KOPT-K1 (cell line): ENCODE measurements at regions not wholly inside any gene's neighbourhood (a gene's known extent, or its start where the extent isn't known, plus 50 kb on each side); places are given as distances from the start of the nearest gene placed in this dataset.

Source experiments
- H3K27ac ChIP-seq: fragments of 200-600 bp; sonication (generic); 2 replicates; pipeline ENCODE4 v1.5.1; 2016; ENCODE audit warnings: antibody characterized with exemption, mild to moderate bottlenecking, low read depth, low read length; ENCODE audit not compliant: poor library complexity, severe bottlenecking
- H3K36me3 ChIP-seq: fragments of 200-600 bp; sonication (generic); 2 replicates; pipeline ENCODE4 v1.5.1; 2017; ENCODE audit warnings: antibody characterized with exemption, mild to moderate bottlenecking, low read length, moderate library complexity; ENCODE audit not compliant: insufficient read depth
- H3K9me3 ChIP-seq: fragments of 200-600 bp; sonication (generic); 2 replicates; pipeline ENCODE4 v1.5.1; 2017; ENCODE audit warnings: antibody characterized with exemption, low read length, mild to moderate bottlenecking; ENCODE audit not compliant: insufficient read depth, poor library complexity, severe bottlenecking

DNA sequence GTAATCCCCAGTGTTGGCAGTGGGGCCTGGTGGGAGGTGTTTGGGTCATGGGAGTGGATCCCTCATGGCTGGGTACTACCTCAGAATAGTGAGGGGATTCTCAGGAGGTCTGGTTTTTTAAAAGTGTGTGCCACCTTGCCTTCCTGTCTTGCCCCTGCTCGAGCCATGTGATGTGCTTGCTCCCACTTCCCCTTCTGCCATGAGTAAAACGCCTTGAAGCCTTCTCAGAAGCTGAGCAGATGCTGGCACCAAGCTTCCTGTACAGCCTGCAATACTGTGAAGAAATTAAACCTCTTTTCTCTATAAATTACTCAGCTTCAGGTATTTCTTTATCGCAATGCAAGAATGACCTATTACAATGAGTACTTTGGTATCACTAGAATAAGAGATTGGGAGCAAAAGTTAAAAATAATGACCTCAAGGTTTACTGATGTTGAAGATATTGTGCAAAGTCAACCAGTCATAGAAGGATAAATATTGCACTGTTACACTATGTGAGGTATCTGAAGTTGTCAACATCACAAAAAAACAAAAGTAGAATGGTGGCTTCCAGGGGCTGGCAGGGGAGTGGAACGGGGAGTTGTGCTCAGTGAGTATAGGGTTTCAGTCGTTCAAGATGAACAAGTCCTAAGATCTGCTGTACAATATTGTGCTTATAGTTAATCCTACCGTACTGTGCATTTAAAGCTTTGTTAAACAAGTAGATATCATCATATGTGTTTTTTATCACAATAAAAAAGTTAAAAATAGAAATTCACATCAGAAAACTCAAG, 938.3 kb upstream of the CNTNAP5 start:
- H3K36me3 ChIP-seq = no peaks in the 10 kb centered on the region
- H3K27ac ChIP-seq = no peak overlapping the region
- no peaks in the 10 kb centered on the region for H3K9me3 ChIP-seq

DNA sequence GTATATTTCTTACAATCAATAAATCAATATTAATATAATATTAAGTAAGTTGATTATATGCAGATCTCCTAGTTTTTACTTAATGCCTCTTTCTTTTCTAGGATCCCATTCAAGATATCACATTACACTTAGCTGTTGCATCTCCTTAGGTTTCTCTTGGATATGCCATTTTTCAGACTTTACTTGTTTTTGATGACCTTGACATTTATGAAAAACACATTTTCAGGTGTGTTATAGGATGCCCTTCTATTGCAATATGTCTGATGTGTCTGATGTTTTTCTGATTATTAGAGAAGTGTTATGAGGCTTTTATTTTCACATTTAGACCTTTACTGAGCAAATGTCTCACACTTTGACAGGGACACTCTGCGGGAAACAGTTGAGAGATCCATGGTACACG, 933.6 kb upstream of the CNTNAP5 start:
- H3K9me3 ChIP-seq = no peaks in the 10 kb centered on the region
- no peak overlapping the region for H3K27ac ChIP-seq
- no peaks in the 10 kb centered on the region for H3K36me3 ChIP-seq

DNA sequence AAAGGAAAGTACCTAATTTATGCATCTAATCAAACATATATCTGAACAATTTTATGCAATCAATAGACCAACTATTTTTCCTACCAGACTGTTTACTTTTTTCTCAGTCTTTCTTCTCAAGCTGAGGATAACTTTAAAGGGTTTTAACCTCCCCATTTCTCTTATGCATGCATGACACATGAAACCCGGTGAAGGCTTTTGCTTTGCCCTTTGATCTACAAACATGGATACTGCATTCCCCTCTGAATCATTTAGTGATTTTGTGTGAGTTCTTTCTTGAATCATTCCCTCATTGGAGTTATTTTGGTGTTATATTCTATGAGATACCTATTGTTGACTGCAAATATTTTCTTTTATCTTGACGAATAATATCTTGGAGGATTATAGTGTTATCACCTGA, 931.9 kb upstream of the CNTNAP5 start:
- Histone ChIP-seq H3K9me3 (no peaks in the 10 kb centered on the region), H3K27ac (no peak overlapping the region), H3K36me3 (no peaks in the 10 kb centered on the region)

DNA sequence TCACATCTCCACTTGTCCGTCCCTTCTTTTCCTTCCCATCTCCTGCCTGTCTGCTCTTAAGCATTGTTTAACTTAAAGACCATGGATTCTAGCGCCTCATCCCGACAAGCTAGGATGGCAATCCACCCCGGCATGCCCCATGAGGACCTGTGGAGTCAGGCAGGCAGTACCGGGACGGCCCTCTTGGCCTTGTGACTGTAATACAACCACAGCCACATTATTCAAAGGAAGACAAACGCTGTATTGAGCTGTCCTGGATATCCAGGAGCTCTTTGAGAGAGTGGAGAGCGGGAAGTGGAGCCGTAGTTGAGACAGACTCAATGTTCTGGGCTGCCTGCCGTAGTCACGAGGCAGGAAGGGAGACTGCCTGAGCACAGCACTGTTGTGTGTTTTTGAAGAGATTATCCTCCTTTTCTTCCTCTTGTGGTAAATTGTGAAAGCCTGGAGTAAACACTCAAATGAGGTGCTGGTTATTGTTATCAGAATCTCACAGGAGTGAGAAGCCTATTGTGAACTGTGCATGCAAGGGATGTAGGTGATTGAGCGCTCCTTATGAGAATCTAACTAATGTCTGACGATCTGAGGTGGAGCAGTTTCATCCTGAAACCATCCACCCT, 929.8 kb upstream of the CNTNAP5 start:
- Histone ChIP-seq H3K36me3 (no peaks in the 10 kb centered on the region), H3K9me3 (no peaks in the 10 kb centered on the region), H3K27ac (no peak overlapping the region)

DNA sequence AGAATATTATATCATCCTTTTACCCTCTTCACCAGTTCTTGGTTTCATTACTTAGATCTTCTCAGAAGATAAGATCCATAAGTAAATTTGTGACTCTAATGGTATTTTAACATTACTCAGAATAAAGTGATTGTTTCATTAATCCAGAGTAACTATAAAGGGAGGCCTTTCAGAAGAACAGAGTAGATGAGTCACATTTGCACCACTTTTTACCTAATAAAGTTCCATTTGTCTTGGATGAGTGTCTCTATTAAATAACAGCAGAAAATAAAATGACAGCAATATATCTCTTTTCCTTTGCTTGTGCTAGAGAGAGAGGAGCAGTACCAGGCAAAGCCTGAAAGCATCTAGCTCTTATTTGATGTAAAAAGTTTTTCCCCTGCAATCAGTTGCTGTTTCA, 926.5 kb upstream of the CNTNAP5 start:
- no peaks in the 10 kb centered on the region for H3K9me3 ChIP-seq
- no peak overlapping the region for H3K27ac ChIP-seq
- no peaks in the 10 kb centered on the region for H3K36me3 ChIP-seq

DNA sequence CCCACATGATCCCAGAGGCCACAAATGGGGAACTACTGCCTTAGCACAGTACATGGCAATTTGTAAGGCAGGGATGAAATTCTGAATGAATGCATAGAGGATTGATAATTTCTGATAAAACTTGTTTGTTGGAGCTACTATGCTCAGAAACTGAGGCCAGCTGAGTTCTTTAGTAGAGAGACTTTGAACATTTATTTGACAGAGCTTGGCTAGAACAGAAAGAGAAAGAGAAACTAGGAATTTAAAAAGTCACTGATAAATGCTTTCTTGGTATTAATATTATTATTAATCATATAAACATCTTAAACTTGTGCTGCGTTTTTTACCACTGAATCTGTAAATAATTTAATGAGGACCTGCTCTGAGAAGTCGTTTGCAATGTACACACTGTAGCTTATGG, 923.7 kb upstream of the CNTNAP5 start:
- no peak overlapping the region for H3K27ac ChIP-seq
- no peaks in the 10 kb centered on the region for H3K36me3 ChIP-seq
- no peaks in the 10 kb centered on the region for H3K9me3 ChIP-seq

DNA sequence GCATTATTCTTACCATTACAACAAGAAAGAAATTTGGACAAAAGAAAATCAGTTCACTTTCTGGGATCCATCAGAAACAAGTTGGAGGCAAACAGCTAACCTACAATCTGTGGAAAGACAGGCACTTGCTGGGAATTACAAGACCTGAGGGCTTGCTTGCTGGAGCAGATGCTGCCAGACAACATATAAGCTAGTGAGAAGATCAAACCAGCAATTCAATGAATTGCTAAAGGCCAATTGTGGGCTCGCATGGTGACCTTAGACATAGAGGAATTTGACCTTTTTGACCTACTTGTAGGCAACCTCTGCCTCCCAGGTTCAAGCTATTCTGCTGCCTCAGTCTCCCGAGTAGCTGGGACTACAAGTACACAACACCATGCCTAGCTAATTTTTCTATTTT, 921.2 kb upstream of the CNTNAP5 start:
- no peaks in the 10 kb centered on the region for H3K9me3 ChIP-seq
- no peak overlapping the region for H3K27ac ChIP-seq
- H3K36me3 ChIP-seq = no peaks in the 10 kb centered on the region

DNA sequence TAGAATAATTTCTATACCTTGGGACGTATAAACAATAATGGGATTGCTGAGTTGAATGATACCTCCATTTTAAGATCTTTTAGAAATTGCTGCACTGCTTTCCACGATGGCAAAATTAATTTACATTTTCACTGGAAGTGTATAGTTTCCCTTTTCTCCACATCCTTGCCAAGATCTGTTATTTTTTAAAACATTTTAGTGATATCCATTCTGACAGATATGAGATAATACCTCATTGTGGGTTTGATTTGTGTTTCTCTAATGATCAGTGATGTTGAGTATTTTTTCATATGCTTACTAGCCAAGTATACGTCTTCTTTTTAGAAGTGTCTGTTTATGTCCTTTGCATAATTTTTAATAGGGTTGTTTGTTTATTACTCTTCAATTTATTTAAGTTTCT, 908.5 kb upstream of the CNTNAP5 start:
- Histone ChIP-seq H3K27ac (no peak overlapping the region), H3K36me3 (no peaks in the 10 kb centered on the region), H3K9me3 (no peaks in the 10 kb centered on the region)

DNA sequence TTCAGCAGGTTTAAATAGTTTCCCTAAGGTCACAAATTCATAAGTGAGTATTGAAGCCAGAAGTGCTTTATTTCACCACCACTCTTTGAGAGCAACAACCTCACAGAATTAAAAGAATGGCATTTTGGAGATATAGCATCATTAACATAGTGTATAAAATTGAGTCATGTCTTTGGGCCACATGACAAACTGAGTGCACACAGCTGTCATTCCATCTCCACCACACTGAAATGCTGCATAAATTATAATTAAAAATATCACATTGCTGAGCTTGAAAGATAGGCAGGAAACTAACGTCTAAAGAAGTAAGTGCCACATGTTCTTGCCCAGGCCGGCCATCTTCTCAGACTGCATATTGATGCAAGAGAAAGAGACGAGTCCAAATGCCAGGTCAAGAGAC, 897.9 kb upstream of the CNTNAP5 start:
- no peaks in the 10 kb centered on the region for H3K9me3 ChIP-seq
- no peaks in the 10 kb centered on the region for H3K36me3 ChIP-seq
- no peak overlapping the region for H3K27ac ChIP-seq

DNA sequence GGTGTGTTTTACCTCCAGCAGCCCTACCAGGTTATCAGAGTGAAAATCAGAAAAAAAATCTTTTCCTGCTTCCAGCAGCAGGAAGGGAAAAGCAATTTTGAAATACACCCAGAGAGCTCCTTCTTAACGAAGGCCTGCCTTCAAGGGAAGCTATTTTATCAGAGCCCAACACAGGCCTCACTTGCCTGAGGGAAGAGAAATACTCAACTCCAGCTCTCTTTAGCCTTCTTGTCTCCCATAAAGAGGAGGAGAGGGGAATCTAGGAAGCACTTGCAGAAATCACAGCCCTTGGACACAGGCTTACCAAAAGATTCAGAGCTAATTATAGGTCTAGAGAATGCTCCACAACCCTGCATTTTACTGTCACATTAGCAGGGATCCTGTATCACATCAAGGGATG, 896.1 kb upstream of the CNTNAP5 start:
- H3K9me3 ChIP-seq = no peaks in the 10 kb centered on the region
- H3K27ac ChIP-seq = no peak overlapping the region
- H3K36me3 ChIP-seq = no peaks in the 10 kb centered on the region

DNA sequence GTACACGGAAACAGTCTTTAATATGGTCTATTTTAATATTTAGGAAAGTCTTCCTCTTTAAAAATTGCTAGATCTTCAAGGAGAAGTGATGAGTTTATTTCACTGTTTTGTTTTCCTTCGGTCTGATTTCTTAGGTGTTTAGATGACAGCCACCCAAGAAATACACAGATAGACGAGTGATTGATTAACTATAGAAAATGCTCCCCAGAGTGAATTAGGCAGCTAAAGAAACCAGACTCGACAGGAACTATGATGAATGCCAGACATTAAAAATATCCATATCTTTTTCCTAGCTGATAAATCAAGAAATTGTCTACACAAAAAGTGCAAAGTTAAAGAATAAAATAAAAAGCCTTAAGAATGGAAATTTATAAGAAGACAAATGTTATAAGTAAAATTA, 888.7 kb upstream of the CNTNAP5 start:
- H3K9me3 ChIP-seq = no peaks in the 10 kb centered on the region
- no peak overlapping the region for H3K27ac ChIP-seq
- no peaks in the 10 kb centered on the region for H3K36me3 ChIP-seq

DNA sequence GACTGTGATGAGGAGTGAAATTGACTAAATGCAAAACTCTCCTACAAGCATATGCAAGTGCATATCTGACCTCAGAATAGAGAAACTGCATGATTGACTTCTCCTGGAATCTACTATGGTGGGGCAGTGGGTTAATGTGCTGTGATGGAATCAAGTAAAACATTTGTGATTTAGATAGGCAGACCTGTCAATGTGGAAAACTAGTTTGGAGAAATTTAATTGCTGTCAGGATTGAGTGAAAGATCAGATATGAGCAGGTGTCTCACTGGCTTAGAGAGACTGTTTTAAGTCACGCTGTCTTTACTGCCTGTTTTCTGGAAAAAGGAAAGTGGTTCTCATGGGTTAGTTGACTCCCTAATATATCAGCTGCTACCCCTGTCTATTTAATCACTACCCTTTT, 881.0 kb upstream of the CNTNAP5 start:
- Histone ChIP-seq H3K9me3 (no peaks in the 10 kb centered on the region), H3K27ac (no peak overlapping the region), H3K36me3 (no peaks in the 10 kb centered on the region)

DNA sequence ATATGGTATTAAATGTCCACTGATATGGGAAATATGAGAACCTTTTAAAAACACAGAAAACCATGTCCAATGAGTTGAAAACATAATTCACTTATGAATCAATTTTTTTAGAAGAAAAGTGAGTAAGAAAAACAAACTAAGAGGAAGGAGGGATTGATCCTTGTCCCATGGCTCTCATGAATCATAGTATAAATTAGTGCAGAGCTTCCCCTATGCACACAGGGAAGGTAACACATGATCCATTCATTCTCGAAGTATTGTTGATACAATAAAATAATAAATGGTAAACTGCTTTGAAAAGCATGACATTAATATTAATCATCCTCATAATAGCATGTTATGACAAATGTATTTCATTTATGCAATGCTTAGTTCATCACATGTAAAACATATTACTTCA, 872.0 kb upstream of the CNTNAP5 start:
- Histone ChIP-seq H3K27ac (no peak overlapping the region), H3K36me3 (no peaks in the 10 kb centered on the region), H3K9me3 (no peaks in the 10 kb centered on the region)

DNA sequence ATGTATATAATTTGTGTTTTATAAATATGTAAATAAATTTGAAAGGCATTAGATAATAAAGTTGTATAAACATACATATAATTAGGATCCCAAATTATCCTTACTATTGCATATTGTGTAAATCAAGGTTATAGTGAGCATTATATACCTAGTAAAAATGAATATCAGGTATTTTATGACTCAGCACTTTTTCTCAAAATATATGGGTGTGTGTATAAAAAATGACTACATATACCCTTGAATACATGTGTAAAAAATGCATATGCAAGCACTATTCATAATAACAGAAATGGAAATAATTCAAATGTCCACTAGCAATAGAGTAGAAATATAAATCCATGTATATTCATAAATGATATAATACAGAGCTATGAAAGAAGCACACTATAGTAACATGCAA, 870.9 kb upstream of the CNTNAP5 start:
- Histone ChIP-seq H3K36me3 (no peaks in the 10 kb centered on the region), H3K27ac (no peak overlapping the region), H3K9me3 (no peaks in the 10 kb centered on the region)

DNA sequence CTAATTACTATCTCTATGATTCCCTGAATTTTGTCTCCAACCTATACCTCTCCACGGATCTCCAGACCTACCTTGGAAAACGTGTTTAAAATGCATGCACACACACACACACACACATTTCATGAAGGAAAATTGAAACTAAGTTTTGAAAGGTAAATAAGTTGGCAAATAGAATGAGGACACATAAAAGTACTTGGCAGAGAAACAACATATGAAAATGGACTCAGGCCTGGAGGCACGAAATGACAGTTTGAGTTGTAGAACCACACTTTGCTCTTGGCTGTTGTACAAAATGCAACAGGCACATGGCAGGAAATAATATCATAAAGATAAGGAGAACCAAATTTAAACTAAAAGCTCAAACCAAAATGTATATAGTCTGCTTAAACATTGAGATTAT, 868.1 kb upstream of the CNTNAP5 start:
- Histone ChIP-seq H3K27ac (no peak overlapping the region), H3K9me3 (no peaks in the 10 kb centered on the region)

DNA sequence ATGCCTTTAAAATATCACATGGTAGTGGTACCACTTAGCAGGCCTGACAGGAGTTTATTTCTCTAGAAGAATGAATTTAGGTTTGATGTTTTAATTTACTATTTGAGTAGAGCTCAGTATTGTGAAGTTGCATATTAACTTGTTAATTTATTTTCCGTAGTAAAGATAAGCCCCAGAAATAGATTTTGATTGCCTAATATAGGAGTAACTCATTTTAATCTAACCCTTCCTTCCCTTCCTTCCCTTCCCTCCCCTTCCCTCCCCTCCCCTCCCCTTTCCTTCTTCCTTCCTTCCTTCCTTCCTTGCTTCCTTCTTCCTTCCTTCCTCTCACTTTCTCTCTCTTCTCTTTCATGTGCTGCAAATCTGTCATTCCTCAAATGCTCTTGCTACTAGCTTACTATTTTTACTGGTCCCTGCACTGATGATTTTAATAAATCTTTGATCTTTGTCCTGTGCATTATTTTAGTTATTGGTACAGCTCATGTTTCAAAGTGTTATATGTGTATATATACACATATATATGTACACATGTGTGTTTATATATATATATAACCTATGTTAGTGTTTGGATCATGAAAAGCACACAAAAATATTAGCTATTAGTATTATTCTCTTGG, 862.6 kb upstream of the CNTNAP5 start:
- Histone ChIP-seq H3K36me3 (no peaks in the 10 kb centered on the region), H3K9me3 (no peaks in the 10 kb centered on the region), H3K27ac (no peak overlapping the region)

More for the DNA sequence above, 868.1 kb upstream of the CNTNAP5 start:
- no peaks in the 10 kb centered on the region for H3K36me3 ChIP-seq
